Epithelial cell of proximal tubule (primary cell): ENCODE measurements at regions not wholly inside any gene's neighbourhood (a gene's known extent, or its start where the extent isn't known, plus 50 kb on each side); places are given as distances from the start of the nearest gene placed in this dataset.

Experiments used
- DNase-seq: peaks from one replicate; pipeline ENCODE4 v3.0.0-alpha.2; 2011; ENCODE audit warnings: low read depth
- H3K4me3 ChIP-seq: 2 replicates; pipeline ENCODE4 v1.5.1; 2011; ENCODE audit warnings: low read depth, mild to moderate bottlenecking, low read length
- CTCF ChIP-seq: conservative IDR thresholded peaks from 2 replicates; pipeline ENCODE4 v1.5.1; 2012; ENCODE audit warnings: low read depth, mild to moderate bottlenecking, low read length

DNA sequence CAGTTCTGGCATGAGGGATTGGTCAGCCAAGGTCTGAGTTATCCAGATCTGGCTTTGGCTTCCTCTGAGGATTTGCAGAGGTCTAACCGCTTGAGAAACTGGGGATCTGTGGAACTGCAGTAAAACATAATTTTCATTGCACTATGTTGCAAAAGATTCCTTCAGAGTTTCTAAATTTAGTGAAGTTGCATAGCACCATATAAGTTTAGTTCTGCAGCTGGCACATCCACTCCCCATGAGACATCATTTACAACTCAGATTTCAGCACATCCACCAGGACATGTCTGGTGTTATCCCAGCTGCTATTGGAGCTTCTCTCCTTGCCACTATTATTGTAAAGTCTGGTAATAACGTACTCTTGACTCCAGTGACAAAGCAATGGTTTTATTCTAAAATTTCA is 181.5 kb downstream of the CWF19L2 start:
- H3K4me3 ChIP-seq = no peak overlapping the region
- TF ChIP-seq CTCF = no peak
- no peak for DNase-seq

DNA sequence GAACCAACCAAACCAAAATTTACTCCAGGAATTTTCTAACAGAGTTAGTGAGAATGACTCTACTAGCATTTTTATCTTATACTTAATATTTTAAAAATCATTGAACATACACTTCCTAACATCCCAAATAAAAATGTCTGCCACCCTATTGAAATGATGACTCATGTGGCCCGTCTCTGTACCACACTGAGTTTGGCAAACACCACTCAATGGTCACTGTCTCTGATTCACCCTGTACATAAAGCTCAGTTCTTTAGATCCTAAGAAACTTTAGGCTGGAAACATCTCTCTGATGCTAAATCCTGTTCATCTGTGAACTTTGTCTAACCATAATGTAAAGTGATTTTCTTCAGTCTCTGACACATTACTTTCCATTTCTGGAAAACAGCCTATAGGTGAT is 182.0 kb downstream of the CWF19L2 start:
- no peak overlapping the region for H3K4me3 ChIP-seq
- TF ChIP-seq CTCF = no peak
- no peak for DNase-seq

GRCh38 chr11:107274138-107274537 is 183.5 kb downstream of the CWF19L2 start:
- H3K4me3 ChIP-seq = no peak overlapping the region
- no peak for TF ChIP-seq CTCF
- no peak for DNase-seq

DNA sequence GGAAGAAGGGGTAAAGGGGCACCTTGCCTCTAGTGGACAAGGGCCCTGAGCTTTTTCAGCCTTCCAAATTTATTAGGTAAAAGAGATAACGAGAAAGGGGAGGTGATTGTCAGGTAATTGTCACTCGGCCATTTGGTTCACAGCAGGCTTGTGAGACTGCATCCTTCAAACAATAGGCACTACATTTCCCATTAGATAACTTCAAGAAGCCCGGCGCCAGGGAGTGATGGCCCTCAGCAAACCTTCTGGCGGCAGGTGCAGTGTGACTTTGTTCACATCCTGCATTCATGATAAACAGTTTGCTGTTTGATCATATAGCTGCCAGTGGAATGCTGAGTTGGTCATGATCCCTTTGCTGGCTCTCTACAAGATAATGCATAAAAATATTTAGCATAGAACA is 185.1 kb downstream of the CWF19L2 start:
- no peak for DNase-seq
- no peak for TF ChIP-seq CTCF

GRCh38 chr11:107271425-107271824 is 186.2 kb downstream of the CWF19L2 start:
- no peak for DNase-seq
- no peak for TF ChIP-seq CTCF
- H3K4me3 ChIP-seq = no peak overlapping the region

More for the DNA sequence above, 185.1 kb downstream of the CWF19L2 start:
- no peak overlapping the region for H3K4me3 ChIP-seq

DNA sequence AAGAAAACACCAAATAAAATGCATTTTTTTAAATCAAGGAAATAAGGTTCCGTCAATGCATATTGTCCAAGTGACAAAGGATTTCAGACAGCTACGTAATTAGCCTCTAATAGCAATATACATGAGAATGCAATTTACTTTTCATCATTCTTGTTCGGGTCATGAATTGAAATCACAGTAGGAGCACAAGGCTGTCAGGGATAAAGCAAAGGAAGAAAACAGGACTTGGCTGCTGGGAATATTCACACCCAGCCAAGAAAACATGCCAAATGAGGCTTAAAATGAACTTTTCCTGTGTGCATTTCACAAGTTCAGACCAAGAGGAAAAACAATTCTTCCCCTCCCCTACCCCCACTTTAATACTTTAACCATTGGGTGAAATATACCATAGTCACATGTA is 188.6 kb downstream of the CWF19L2 start:
- TF ChIP-seq CTCF = no peak
- DNase-seq = no peak
- no peak overlapping the region for H3K4me3 ChIP-seq

GRCh38 chr11:107266455-107266854 is 191.2 kb downstream of the CWF19L2 start:
- H3K4me3 ChIP-seq = no peak overlapping the region
- no peak for TF ChIP-seq CTCF
- no peak for DNase-seq
